Skeletal muscle tissue (tissue), 3 donors: ENCODE measurements at regions not wholly inside any gene's neighbourhood (a gene's known extent, or its start where the extent isn't known, plus 50 kb on each side); places are given as distances from the start of the nearest gene placed in this dataset.

Experiments
- H3K27ac ChIP-seq: one replicate; pipeline ENCODE4 v1.7.0; 2013; ENCODE audit warnings: mild to moderate bottlenecking, low read depth, low read length, inconsistent platforms
- H3K27me3 ChIP-seq, 3 donors: one replicate each; pipeline ENCODE4 v1.7.0; 2013; ENCODE audit warnings: low read length in 3 of 3; ENCODE audit not compliant: control insufficient read depth in 3 of 3, insufficient read depth in 3 of 3
- H3K36me3 ChIP-seq, 3 donors: one replicate each; pipeline ENCODE4 v1.7.0; 2013; ENCODE audit warnings: low read length in 3 of 3; ENCODE audit not compliant: control insufficient read depth in 3 of 3, insufficient read depth in 3 of 3
- H3K4me1 ChIP-seq, 3 donors: one replicate each; pipeline ENCODE4 v1.7.0; 2013; ENCODE audit warnings: low read length in 3 of 3, mild to moderate bottlenecking in 3 of 3; ENCODE audit not compliant: control insufficient read depth in 3 of 3, insufficient read depth in 3 of 3
- H3K4me3 ChIP-seq, 3 donors: one replicate each; pipeline ENCODE4 v1.7.0; 2013; ENCODE audit warnings: low read length in 3 of 3
- H3K9ac ChIP-seq, 3 donors: one replicate each; pipeline ENCODE4 v1.7.0; 2013; ENCODE audit warnings: low read length in 3 of 3, mild to moderate bottlenecking in 3 of 3, moderate library complexity in 2 of 3, low read depth in 1 of 3
- H3K9me3 ChIP-seq, 3 donors: one replicate each; pipeline ENCODE4 v1.7.0; 2013; ENCODE audit warnings: low read length in 3 of 3; ENCODE audit not compliant: control insufficient read depth in 3 of 3
- donor health status: Osteomylitis.

GRCh38 chr10:69747179-69747578, 54.5 kb upstream of the COL13A1 start:
- Histone ChIP-seq H3K9ac (no peak overlapping the region), H3K36me3 (no peaks in the 10 kb centered on the region), H3K27ac (no peak overlapping the region), H3K9me3 (no peaks in the 10 kb centered on the region), H3K4me3 (no peak overlapping the region), H3K27me3 (peaks cover 0 to 10% (median under 1%) of the 10 kb centered on the region in 3 donors), H3K4me1 (peaks cover 0 to 10% (median 9%) of the 10 kb centered on the region in 3 donors)

GRCh38 chr10:69748621-69749020, 53.1 kb upstream of the COL13A1 start:
- H3K36me3 ChIP-seq: no peaks in the 10 kb centered on the region
- H3K27me3 ChIP-seq: peaks cover 0 to 13% (median 5%) of the 10 kb centered on the region in 3 donors
- H3K9me3 ChIP-seq: no peaks in the 10 kb centered on the region
- no peak overlapping the region for H3K4me3 ChIP-seq
- H3K4me1 ChIP-seq: peaks cover 0 to 10% (median 9%) of the 10 kb centered on the region in 3 donors
- no peak overlapping the region for H3K9ac ChIP-seq
- no peak overlapping the region for H3K27ac ChIP-seq

DNA sequence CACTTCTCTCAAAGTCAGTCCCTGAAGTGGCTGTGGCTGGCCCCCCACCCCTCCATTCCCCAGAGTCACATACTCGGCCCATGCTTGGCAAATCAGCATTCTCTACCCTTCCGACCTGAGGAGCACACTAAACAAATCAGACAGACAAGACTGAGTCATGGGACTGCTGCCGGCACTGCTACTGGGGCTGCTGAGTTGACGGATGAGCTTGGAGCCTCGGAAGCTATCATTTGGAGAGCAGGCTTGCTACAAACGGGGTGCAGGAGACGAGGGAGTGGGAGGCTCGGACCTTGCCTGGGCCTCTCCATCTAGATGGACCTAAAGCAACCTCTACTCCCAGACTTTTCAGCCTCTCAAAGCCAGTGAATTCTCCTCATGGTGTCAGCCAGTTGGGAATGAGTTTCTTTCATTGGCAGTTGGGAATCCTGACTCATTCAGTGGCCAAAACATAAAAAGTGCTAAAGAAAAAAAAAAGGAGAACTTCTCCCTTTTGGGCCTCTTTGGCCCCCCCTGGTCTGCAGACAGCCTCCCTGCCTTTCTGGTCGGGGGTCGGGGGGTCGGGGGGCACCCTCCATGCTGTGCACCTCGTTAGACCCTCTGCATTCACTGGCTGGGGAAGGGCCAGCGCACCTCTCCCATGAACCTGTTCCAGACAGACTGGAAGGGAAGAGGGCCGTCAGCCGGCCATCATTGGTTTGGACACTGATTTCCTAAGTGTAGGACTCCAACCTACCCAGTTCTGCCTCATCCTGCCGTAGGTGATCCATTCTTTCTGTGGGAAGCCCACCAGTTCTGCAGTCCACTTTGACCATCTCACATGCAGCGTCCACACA, 52.3 kb upstream of the COL13A1 start:
- H3K27ac ChIP-seq: no peak overlapping the region
- H3K9ac ChIP-seq: no peak overlapping the region
- peaks cover 0 to 10% (median 9%) of the 10 kb centered on the region in 3 donors for H3K4me1 ChIP-seq
- H3K9me3 ChIP-seq: no peaks in the 10 kb centered on the region
- peaks cover 0 to 13% (median 5%) of the 10 kb centered on the region in 3 donors for H3K27me3 ChIP-seq
- H3K36me3 ChIP-seq: no peaks in the 10 kb centered on the region
- no peak overlapping the region for H3K4me3 ChIP-seq

GRCh38 chr10:69750011-69750373, 51.7 kb upstream of the COL13A1 start:
- no peaks in the 10 kb centered on the region for H3K9me3 ChIP-seq
- peaks cover 0 to 10% (median 9%) of the 10 kb centered on the region in 3 donors for H3K4me1 ChIP-seq
- no peak overlapping the region for H3K9ac ChIP-seq
- H3K27me3 ChIP-seq: peaks cover 0 to 13% (median 5%) of the 10 kb centered on the region in 3 donors
- H3K4me3 ChIP-seq: no peak overlapping the region
- H3K36me3 ChIP-seq: no peaks in the 10 kb centered on the region
- no peak overlapping the region for H3K27ac ChIP-seq

GRCh38 chr10:69750725-69751124, 51.0 kb upstream of the COL13A1 start:
- H3K4me1 ChIP-seq: peaks cover 0 to 10% (median 9%) of the 10 kb centered on the region in 3 donors
- no peak overlapping the region for H3K27ac ChIP-seq
- no peak overlapping the region for H3K4me3 ChIP-seq
- H3K9ac ChIP-seq: no peak overlapping the region
- peaks cover 0 to 13% (median 5%) of the 10 kb centered on the region in 3 donors for H3K27me3 ChIP-seq
- H3K36me3 ChIP-seq: no peaks in the 10 kb centered on the region
- no peaks in the 10 kb centered on the region for H3K9me3 ChIP-seq

- no peaks in the 10 kb centered on the region for H3K36me3 ChIP-seq
- H3K27me3 ChIP-seq: peaks cover 0 to 13% (median 5%) of the 10 kb centered on the region in 3 donors
- no peak overlapping the region for H3K27ac ChIP-seq
- H3K4me3 ChIP-seq: no peak overlapping the region
- no peaks in the 10 kb centered on the region for H3K9me3 ChIP-seq
- H3K9ac ChIP-seq: no peak overlapping the region
- peaks cover 0 to 10% (median 9%) of the 10 kb centered on the region in 3 donors for H3K4me1 ChIP-seq
Observed at GRCh38 chr10:69751214-69751613, 50.5 kb upstream of the COL13A1 start.
